NB4 (cell line): ENCODE measurements at regions not wholly inside any gene's neighbourhood (a gene's known extent, or its start where the extent isn't known, plus 50 kb on each side); places are given as distances from the start of the nearest gene placed in this dataset.

Experiments used
- MAX ChIP-seq: IDR thresholded peaks from 2 replicates; pipeline ENCODE4 v1.6.1; 2011; ENCODE audit warnings: low read depth, low read length
- MYC ChIP-seq: IDR thresholded peaks from 2 replicates; pipeline ENCODE4 v1.6.1; 2011; ENCODE audit warnings: low read depth, low read length
- POLR2A ChIP-seq: IDR thresholded peaks from 2 replicates; pipeline ENCODE4 v1.6.1; 2011; ENCODE audit warnings: mild to moderate bottlenecking; ENCODE audit not compliant: insufficient read length; ENCODE audit errors: extremely low read depth
- TF ChIP-seq, protein P1 (sequence below): IDR thresholded peaks from one replicate; pipeline ENCODE4 v1.5.1; 2012; ENCODE audit warnings: low read depth, low read length

DNA sequence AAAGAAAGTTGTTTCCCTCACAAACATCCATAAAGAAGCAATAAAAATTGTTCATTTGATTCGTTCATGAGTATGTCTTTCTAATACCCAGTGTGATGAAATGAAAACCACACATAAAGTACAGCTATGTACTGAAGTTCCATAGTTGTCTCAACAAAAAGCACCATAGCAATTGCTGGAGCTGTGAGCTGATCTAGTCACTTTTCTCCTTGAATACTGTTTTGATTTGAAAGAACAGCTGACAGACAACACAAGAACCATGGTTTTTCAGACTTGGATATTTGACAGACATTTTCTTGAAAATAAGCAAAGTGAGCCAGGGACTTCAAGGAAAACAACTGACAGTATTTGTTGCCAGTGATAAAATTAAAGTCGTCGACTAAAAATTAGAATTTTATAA lies 237.1 kb upstream of the PLD5 start:
- TF ChIP-seq POLR2A (no peak), MYC (no peak), MAX (no peak)
- TF ChIP-seq, protein P1, sequence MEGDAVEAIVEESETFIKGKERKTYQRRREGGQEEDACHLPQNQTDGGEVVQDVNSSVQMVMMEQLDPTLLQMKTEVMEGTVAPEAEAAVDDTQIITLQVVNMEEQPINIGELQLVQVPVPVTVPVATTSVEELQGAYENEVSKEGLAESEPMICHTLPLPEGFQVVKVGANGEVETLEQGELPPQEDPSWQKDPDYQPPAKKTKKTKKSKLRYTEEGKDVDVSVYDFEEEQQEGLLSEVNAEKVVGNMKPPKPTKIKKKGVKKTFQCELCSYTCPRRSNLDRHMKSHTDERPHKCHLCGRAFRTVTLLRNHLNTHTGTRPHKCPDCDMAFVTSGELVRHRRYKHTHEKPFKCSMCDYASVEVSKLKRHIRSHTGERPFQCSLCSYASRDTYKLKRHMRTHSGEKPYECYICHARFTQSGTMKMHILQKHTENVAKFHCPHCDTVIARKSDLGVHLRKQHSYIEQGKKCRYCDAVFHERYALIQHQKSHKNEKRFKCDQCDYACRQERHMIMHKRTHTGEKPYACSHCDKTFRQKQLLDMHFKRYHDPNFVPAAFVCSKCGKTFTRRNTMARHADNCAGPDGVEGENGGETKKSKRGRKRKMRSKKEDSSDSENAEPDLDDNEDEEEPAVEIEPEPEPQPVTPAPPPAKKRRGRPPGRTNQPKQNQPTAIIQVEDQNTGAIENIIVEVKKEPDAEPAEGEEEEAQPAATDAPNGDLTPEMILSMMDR: no peak
